AG08395 (cell line): ENCODE measurements at regions not wholly inside any gene's neighbourhood (a gene's known extent, or its start where the extent isn't known, plus 50 kb on each side); places are given as distances from the start of the nearest gene placed in this dataset.

Source experiments
- DNase-seq: peaks from one replicate; pipeline ENCODE4 v3.0.0; 2012; ENCODE audit warnings: mixed read lengths, low spot score

GRCh38 chr4:156710365-156711192 lies 261.0 kb downstream of the PDGFC start:
- peak; percentile 31 for DNase-seq

GRCh38 chr4:156705311-156705710 lies 266.3 kb downstream of the PDGFC start:
- peak; percentile 47 for DNase-seq

GRCh38 chr4:156695163-156695562 lies 276.4 kb downstream of the PDGFC start:
- DNase-seq = no peak

GRCh38 chr4:156694413-156694812 lies 277.2 kb downstream of the PDGFC start:
- no peak for DNase-seq

- DNase-seq = no peak
Measured at GRCh38 chr4:156693557-156693956, 278.0 kb downstream of the PDGFC start.

GRCh38 chr4:156692016-156692415 lies 279.6 kb downstream of the PDGFC start:
- no peak for DNase-seq

GRCh38 chr4:156690572-156690971 lies 281.0 kb downstream of the PDGFC start:
- DNase-seq = no peak

- peak; percentile 85 for DNase-seq
Measured at GRCh38 chr4:156686120-156686519, 285.5 kb downstream of the PDGFC start.

- DNase-seq = no peak
Measured at GRCh38 chr4:156685308-156685707, 286.3 kb downstream of the PDGFC start.

- DNase-seq = no peak
Measured at GRCh38 chr4:156677656-156678055, 293.9 kb downstream of the PDGFC start.

GRCh38 chr4:156677131-156677531 lies 294.5 kb downstream of the PDGFC start:
- DNase-seq = peak; percentile 57

GRCh38 chr4:156676116-156676851 lies 295.3 kb downstream of the PDGFC start:
- no peak for DNase-seq

- DNase-seq = no peak
Measured at GRCh38 chr4:156673483-156673882, 298.1 kb downstream of the PDGFC start.

GRCh38 chr4:156672492-156673305 lies 298.9 kb downstream of the PDGFC start:
- peak; percentile 26 for DNase-seq

GRCh38 chr4:156665780-156666366 lies 305.7 kb downstream of the PDGFC start:
- DNase-seq = no peak

GRCh38 chr4:156663663-156664062 lies 307.9 kb downstream of the PDGFC start:
- no peak for DNase-seq

GRCh38 chr4:156662921-156663320 lies 308.7 kb downstream of the PDGFC start:
- no peak for DNase-seq

GRCh38 chr4:156661555-156661954 lies 310.0 kb downstream of the PDGFC start:
- DNase-seq = no peak

GRCh38 chr4:156660465-156660864 lies 311.1 kb downstream of the PDGFC start:
- DNase-seq = peak; percentile 9

- DNase-seq = no peak
Measured at GRCh38 chr4:156659983-156660382, 311.6 kb downstream of the PDGFC start.

GRCh38 chr4:156659570-156659969 lies 312.0 kb downstream of the PDGFC start:
- no peak for DNase-seq

GRCh38 chr4:156656896-156657295 lies 314.7 kb downstream of the PDGFC start:
- DNase-seq = no peak
